Astrocyte of the cerebellum (primary cell): ENCODE measurements at regions not wholly inside any gene's neighbourhood (a gene's known extent, or its start where the extent isn't known, plus 50 kb on each side); places are given as distances from the start of the nearest gene placed in this dataset.

Experiments
- DNase-seq: peaks from one replicate; pipeline ENCODE4 v3.0.0-alpha.2; 2011; ENCODE audit warnings: low read depth
- H3K4me3 ChIP-seq: 2 replicates; pipeline ENCODE4 v1.5.1; 2011; ENCODE audit warnings: mild to moderate bottlenecking, low read depth, low read length, moderate library complexity
- in situ Hi-C: cut with HindIII; loops from 2 replicates; pipeline ENCODE4 v1.10.0; 2017; ENCODE audit warnings: low sequenced_read_pairs
- TF ChIP-seq, protein P1 (sequence below): IDR thresholded peaks from 2 replicates; pipeline ENCODE4 v1.5.1; 2012; ENCODE audit warnings: low read length, low read depth, moderate library complexity, mild to moderate bottlenecking; ENCODE audit errors: missing control alignments

DNA sequence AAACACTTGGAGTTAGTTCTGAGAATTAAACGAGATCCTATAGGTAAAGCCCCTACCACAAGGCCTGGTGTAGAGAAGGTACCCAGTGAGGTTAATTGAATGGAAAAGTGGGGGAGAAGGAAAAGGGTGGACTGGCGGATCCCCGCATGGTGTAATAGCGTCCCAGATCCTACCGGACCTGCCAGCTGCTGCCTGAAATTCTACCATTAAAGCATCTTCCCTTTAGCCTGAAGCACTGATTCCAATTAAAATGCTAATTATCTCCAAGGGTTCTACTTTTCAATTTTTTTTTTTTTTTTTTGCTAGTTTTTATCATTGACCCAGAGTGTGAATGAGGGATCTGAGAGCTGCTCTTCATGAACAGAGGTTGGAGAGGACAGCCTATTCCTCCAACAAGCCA is 237.9 kb downstream of the TLE3 start:
- no peak overlapping the region for H3K4me3 ChIP-seq
- no peak for DNase-seq
- TF ChIP-seq, protein P1, sequence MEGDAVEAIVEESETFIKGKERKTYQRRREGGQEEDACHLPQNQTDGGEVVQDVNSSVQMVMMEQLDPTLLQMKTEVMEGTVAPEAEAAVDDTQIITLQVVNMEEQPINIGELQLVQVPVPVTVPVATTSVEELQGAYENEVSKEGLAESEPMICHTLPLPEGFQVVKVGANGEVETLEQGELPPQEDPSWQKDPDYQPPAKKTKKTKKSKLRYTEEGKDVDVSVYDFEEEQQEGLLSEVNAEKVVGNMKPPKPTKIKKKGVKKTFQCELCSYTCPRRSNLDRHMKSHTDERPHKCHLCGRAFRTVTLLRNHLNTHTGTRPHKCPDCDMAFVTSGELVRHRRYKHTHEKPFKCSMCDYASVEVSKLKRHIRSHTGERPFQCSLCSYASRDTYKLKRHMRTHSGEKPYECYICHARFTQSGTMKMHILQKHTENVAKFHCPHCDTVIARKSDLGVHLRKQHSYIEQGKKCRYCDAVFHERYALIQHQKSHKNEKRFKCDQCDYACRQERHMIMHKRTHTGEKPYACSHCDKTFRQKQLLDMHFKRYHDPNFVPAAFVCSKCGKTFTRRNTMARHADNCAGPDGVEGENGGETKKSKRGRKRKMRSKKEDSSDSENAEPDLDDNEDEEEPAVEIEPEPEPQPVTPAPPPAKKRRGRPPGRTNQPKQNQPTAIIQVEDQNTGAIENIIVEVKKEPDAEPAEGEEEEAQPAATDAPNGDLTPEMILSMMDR: no peak
- in situ Hi-C loops: no loop called here

DNA sequence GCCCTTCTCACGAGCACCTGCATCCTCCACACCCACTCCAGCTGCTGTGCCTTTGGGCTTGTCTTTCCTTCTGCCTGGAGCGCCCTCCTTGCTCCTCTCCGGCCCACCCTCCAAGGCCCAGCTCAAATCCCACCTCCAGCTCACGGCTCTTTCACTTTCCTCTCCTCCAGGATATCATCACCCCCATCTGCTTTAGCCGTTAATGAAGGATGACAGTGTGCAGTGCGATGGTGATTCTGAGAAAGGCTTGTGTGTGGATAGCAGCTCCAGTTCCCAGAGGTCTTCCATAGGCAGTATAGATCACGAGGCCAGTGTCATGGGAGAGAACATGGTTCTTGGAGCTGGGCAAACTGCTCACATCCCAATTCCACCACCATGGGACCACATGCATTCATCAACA is 237.4 kb downstream of the TLE3 start:
- TF ChIP-seq, protein P1: no peak
- DNase-seq: no peak
- H3K4me3 ChIP-seq: no peak overlapping the region
- in situ Hi-C loops: no loop called here

DNA sequence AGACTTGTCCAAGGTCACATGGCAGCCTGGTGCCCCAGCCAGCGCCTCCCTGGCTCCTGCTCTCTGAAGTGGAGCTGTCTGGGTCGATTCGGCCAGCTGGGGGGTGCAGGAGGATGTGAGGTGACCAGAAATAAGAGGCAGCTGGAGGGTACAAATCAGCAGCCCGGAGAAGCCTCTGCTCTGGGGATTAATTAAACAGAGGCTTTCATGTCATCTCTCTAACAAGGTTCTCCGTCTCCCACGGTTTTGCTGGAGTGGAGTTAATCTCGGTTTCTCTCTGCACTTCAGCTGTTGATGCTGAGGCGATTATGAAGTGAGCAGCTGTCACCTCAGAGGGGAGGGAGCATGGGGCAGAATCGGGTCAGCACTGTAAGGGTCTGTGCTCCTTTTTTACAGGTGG is 236.8 kb downstream of the TLE3 start:
- no peak overlapping the region for H3K4me3 ChIP-seq
- in situ Hi-C loops: no loop called here

DNA sequence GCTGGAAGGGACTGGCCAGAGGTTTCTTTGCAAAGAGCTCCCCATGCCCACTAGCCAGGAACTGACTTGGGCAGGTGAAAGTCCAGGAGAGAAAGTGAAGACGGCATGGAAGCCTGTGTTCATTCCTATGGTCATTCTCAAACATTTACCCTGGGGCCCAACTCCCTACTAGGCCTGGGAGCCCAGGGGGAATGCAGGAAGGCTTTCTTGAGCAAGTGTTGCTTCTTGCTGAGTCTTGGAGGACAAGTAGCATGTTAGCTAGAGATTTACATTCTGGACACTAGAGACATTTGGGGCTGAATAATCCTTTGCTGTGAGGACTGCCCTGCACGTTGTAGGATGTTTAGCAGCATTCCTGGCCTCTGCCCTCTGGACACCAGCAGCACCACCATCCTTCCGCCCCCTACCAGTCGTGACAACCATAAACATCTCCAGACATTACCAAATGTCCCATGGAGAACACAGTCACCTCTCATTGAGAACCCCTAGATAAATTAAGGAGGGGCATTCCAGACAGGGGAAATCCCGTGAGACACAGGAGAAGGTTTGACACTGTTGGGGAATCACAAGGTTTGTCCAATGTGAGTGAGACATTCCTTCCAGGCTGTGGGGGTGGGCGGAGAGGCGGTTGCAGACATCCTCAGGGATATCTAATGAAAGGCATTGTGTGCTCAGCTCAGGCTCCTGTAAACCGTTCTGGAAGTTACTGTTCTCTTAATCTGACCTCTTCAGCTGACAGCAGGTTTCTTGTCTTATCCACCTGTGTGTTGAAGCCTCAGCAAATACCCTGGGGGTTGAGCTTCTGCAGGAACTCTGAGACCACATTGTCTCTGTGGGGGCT is 236.2 kb downstream of the TLE3 start:
- TF ChIP-seq, protein P1: no peak
- H3K4me3 ChIP-seq: no peak overlapping the region
- no peak for DNase-seq
- in situ Hi-C loops: no loop called here

More for the DNA sequence above, 236.8 kb downstream of the TLE3 start:
- no peak for DNase-seq
- TF ChIP-seq, protein P1: no peak

DNA sequence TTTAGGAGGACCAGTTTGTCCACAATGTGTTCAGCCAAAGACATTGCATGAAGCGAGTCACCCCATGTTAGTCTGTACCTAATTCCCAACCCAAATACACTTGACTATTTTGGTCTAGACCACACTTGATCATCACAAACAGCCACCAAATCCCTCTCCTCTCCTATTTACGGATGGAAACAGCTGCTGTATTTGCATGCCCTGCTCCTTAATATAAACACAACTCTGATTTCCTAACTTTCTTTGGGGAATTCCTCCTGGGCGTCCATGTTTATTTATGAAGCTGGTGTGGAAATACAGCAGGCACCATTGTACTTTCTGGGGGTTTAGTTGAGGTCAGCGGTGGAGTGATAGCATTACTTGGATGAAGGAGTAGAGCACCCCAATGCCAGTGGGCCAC is 235.2 kb downstream of the TLE3 start:
- no peak for DNase-seq
- TF ChIP-seq, protein P1: no peak
- H3K4me3 ChIP-seq: no peak overlapping the region
- in situ Hi-C loops: no loop called here

DNA sequence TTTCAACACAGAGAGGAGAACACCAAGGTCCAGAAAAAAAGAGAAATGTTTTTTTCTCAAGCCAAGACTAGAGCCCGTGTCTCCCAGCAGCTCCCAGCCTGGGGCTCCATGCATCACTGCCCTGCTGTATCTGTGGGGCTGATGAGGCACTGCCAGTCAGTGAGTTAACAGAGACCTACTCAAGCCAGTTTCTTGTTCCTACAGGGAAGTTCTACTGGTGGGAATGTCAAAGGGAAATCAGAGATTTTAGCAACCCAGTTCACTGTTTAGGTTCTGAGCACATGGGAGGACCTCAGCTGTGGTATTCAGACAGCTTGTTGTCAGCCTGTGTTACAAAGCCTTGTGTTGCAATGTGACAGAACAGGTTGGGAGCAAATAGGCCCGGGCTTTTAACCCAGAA is 234.3 kb downstream of the TLE3 start:
- DNase-seq: no peak
- TF ChIP-seq, protein P1: no peak
- in situ Hi-C loops: no loop called here
- H3K4me3 ChIP-seq: no peak overlapping the region

DNA sequence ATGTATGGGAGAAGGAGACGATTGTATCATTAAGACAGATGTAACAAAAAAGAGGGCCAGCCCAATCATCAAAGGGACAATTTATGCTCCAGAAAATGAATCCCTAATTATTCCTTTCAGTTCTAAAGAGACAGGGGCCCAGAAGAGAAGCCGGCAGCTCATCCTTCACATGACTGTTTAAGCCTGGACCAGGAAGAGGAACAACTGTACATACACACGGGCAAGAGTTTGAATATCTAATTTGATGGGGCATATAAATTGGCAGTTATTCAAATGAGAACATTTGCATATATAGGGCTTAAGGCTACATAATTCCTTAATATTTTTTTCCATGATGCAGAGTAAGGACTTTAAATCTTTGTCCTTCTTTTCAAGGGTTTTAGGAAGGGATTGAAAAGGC is 232.3 kb downstream of the TLE3 start:
- H3K4me3 ChIP-seq: no peak overlapping the region
- in situ Hi-C loops: no loop called here
- no peak for DNase-seq
- TF ChIP-seq, protein P1: no peak
